Stimulated activated CD4-positive, alpha-beta T cell treated with anti-CD3 and anti-CD28 coated beads, Interleukin-2, amount 100 ng/mL, for 4 hours (primary cell): ENCODE measurements at regions not wholly inside any gene's neighbourhood (a gene's known extent, or its start where the extent isn't known, plus 50 kb on each side); places are given as distances from the start of the nearest gene placed in this dataset.
A peak's percentile ranks its signal among the peaks of the same experiment; 100 is the strongest.

ENCODE experiments used
- DNase-seq: peaks from one replicate; pipeline ENCODE4 v3.0.0-alpha.2; 2020; ENCODE audit warnings: low read depth

- DNase-seq = no peak
Measured at GRCh38 chr4:152269448-152270191, 266.3 kb downstream of the FBXW7 start.

- DNase-seq = no peak
Measured at GRCh38 chr4:152267811-152268210, 268.1 kb downstream of the FBXW7 start.

- no peak for DNase-seq
Measured at GRCh38 chr4:152266831-152267480, 268.9 kb downstream of the FBXW7 start.

GRCh38 chr4:152265149-152265621 is 270.7 kb downstream of the FBXW7 start:
- no peak for DNase-seq

GRCh38 chr4:152264106-152264505 is 271.8 kb downstream of the FBXW7 start:
- no peak for DNase-seq

- no peak for DNase-seq
Measured at GRCh38 chr4:152259866-152260265, 276.0 kb downstream of the FBXW7 start.

GRCh38 chr4:152258804-152259708 is 276.8 kb downstream of the FBXW7 start:
- DNase-seq = no peak

GRCh38 chr4:152258391-152258790 is 277.5 kb downstream of the FBXW7 start:
- DNase-seq = no peak

GRCh38 chr4:152257601-152258066 is 278.3 kb downstream of the FBXW7 start:
- no peak for DNase-seq

GRCh38 chr4:152256996-152257395 is 278.9 kb downstream of the FBXW7 start:
- no peak for DNase-seq

GRCh38 chr4:152255437-152255836 is 280.5 kb downstream of the FBXW7 start:
- peak; percentile 29 for DNase-seq

- DNase-seq = no peak
Measured at GRCh38 chr4:152248347-152248746, 287.5 kb downstream of the FBXW7 start.

- DNase-seq = no peak
Measured at GRCh38 chr4:152247271-152247975, 288.5 kb downstream of the FBXW7 start.

GRCh38 chr4:152246659-152247058 is 289.2 kb downstream of the FBXW7 start:
- DNase-seq = no peak

- no peak for DNase-seq
Measured at GRCh38 chr4:152245680-152246079, 290.2 kb downstream of the FBXW7 start.

GRCh38 chr4:152244659-152245058 is 291.2 kb downstream of the FBXW7 start:
- DNase-seq = no peak

- DNase-seq = peak; percentile 13
Measured at GRCh38 chr4:152243896-152244595, 291.8 kb downstream of the FBXW7 start.

- DNase-seq = no peak
Measured at GRCh38 chr4:152243206-152243605, 292.7 kb downstream of the FBXW7 start.

- DNase-seq = no peak
Measured at GRCh38 chr4:152240232-152240631, 295.7 kb downstream of the FBXW7 start.

GRCh38 chr4:152239216-152239615 is 296.7 kb downstream of the FBXW7 start:
- DNase-seq = no peak

- DNase-seq = no peak
Measured at GRCh38 chr4:152236519-152237056, 299.3 kb downstream of the FBXW7 start.
